ENCODE measurements at regions not wholly inside any gene's neighbourhood (a gene's known extent, or its start where the extent isn't known, plus 50 kb on each side); places are given as distances from the start of the nearest gene placed in this dataset.

DNA sequence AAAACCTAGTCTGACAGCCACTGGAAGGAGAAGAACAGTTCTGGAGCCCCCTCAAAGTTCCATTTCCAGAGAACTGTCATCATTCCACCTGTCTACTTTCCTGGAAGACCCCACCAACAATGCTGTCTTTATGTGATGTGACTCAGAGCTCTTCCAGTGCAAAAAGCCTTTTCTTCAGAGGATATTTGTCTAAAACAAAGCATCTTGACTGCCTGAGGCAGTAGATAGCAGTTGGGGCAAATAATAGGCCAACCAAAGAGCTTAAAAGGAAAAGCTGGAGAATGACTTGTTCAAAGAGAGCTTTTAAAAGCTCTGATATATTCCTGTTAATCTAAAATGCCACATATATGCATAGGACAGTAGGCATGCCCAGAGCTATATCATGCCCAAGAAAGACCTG, 62.6 kb downstream of the MIS18A start:
- no peaks in the 10 kb centered on the region for H3K9me3 ChIP-seq (ENCODE audit: low read length)
- no peaks in the 10 kb centered on the region for H3K79me2 ChIP-seq (ENCODE audit: low read length)
- no peak overlapping the region for H3K9ac ChIP-seq (ENCODE audit: low read length)
- no peak overlapping the region for H2AFZ ChIP-seq (ENCODE audit: low read length)
- H3K4me2 ChIP-seq (ENCODE audit: low read depth, low read length, poor library complexity, severe bottlenecking) = no peak overlapping the region
- no peak overlapping the region for H3K4me3 ChIP-seq (ENCODE audit: low read length)
- H3K27me3 ChIP-seq (ENCODE audit: low read length) = no peaks in the 10 kb centered on the region
- H4K20me1 ChIP-seq (ENCODE audit: insufficient read depth, low read depth, low read length) = no peaks in the 10 kb centered on the region
- H3K36me3 ChIP-seq (ENCODE audit: insufficient read depth, low read length) = no peaks in the 10 kb centered on the region
- no peaks in the 10 kb centered on the region for H3K4me1 ChIP-seq (ENCODE audit: low read length)
- H3K9me2 ChIP-seq (replicated peaks; ENCODE audit: insufficient read depth, low read length) = no peaks in the 10 kb centered on the region
- no peak overlapping the region for H3K27ac ChIP-seq (ENCODE audit: low read length)
- DNase-seq = no peak

GRCh38 chr21:32215306-32215685, 63.6 kb downstream of the MIS18A start:
- H3K4me3 ChIP-seq (ENCODE audit: low read length) = no peak overlapping the region
- no peak overlapping the region for H3K4me2 ChIP-seq (ENCODE audit: low read depth, low read length, poor library complexity, severe bottlenecking)
- no peak overlapping the region for H3K27ac ChIP-seq (ENCODE audit: low read length)
- H3K27me3 ChIP-seq (ENCODE audit: low read length) = no peaks in the 10 kb centered on the region
- H3K9ac ChIP-seq (ENCODE audit: low read length) = no peak overlapping the region
- H3K79me2 ChIP-seq (ENCODE audit: low read length) = no peaks in the 10 kb centered on the region
- H4K20me1 ChIP-seq (ENCODE audit: insufficient read depth, low read depth, low read length) = no peaks in the 10 kb centered on the region
- no peaks in the 10 kb centered on the region for H3K36me3 ChIP-seq (ENCODE audit: insufficient read depth, low read length)
- no peaks in the 10 kb centered on the region for H3K9me2 ChIP-seq (replicated peaks; ENCODE audit: insufficient read depth, low read length)
- no peaks in the 10 kb centered on the region for H3K4me1 ChIP-seq (ENCODE audit: low read length)
- no peak overlapping the region for H2AFZ ChIP-seq (ENCODE audit: low read length)
- no peaks in the 10 kb centered on the region for H3K9me3 ChIP-seq (ENCODE audit: low read length)
- no peak for DNase-seq

GRCh38 chr21:32214654-32215305, 64.1 kb downstream of the MIS18A start:
- no peak for DNase-seq
- Histone ChIP-seq H3K9me3 (ENCODE audit: low read length) (no peaks in the 10 kb centered on the region), H2AFZ (ENCODE audit: low read length) (no peak overlapping the region), H3K9ac (ENCODE audit: low read length) (no peak overlapping the region), H3K4me2 (ENCODE audit: low read depth, low read length, poor library complexity, severe bottlenecking) (no peak overlapping the region), H3K27me3 (ENCODE audit: low read length) (no peaks in the 10 kb centered on the region), H3K79me2 (ENCODE audit: low read length) (no peaks in the 10 kb centered on the region), H3K27ac (ENCODE audit: low read length) (no peak overlapping the region), H3K4me3 (ENCODE audit: low read length) (no peak overlapping the region), H3K36me3 (ENCODE audit: insufficient read depth, low read length) (no peaks in the 10 kb centered on the region), H3K4me1 (ENCODE audit: low read length) (no peaks in the 10 kb centered on the region), H4K20me1 (ENCODE audit: insufficient read depth, low read depth, low read length) (no peaks in the 10 kb centered on the region), H3K9me2 (replicated peaks; ENCODE audit: insufficient read depth, low read length) (no peaks in the 10 kb centered on the region)

- no peaks in the 10 kb centered on the region for H3K79me2 ChIP-seq (ENCODE audit: low read length)
- no peak overlapping the region for H3K4me3 ChIP-seq (ENCODE audit: low read length)
- no peak for DNase-seq
- no peak overlapping the region for H2AFZ ChIP-seq (ENCODE audit: low read length)
- no peak overlapping the region for H3K9ac ChIP-seq (ENCODE audit: low read length)
- no peaks in the 10 kb centered on the region for H3K36me3 ChIP-seq (ENCODE audit: insufficient read depth, low read length)
- H3K9me3 ChIP-seq (ENCODE audit: low read length) = no peaks in the 10 kb centered on the region
- no peak overlapping the region for H3K27ac ChIP-seq (ENCODE audit: low read length)
- no peaks in the 10 kb centered on the region for H3K4me1 ChIP-seq (ENCODE audit: low read length)
- no peak overlapping the region for H3K4me2 ChIP-seq (ENCODE audit: low read depth, low read length, poor library complexity, severe bottlenecking)
- no peaks in the 10 kb centered on the region for H3K9me2 ChIP-seq (replicated peaks; ENCODE audit: insufficient read depth, low read length)
- no peaks in the 10 kb centered on the region for H3K27me3 ChIP-seq (ENCODE audit: low read length)
- H4K20me1 ChIP-seq (ENCODE audit: insufficient read depth, low read depth, low read length) = no peaks in the 10 kb centered on the region
Measured at GRCh38 chr21:32212116-32212515, 66.7 kb downstream of the MIS18A start.

GRCh38 chr21:32211306-32211705, 67.5 kb downstream of the MIS18A start:
- Histone ChIP-seq H3K4me3 (ENCODE audit: low read length) (no peak overlapping the region), H3K9ac (ENCODE audit: low read length) (no peak overlapping the region), H3K36me3 (ENCODE audit: insufficient read depth, low read length) (no peaks in the 10 kb centered on the region), H3K27ac (ENCODE audit: low read length) (no peak overlapping the region), H3K9me2 (replicated peaks; ENCODE audit: insufficient read depth, low read length) (no peaks in the 10 kb centered on the region), H3K79me2 (ENCODE audit: low read length) (no peaks in the 10 kb centered on the region), H3K4me2 (ENCODE audit: low read depth, low read length, poor library complexity, severe bottlenecking) (no peak overlapping the region), H3K4me1 (ENCODE audit: low read length) (no peaks in the 10 kb centered on the region), H3K9me3 (ENCODE audit: low read length) (no peaks in the 10 kb centered on the region), H3K27me3 (ENCODE audit: low read length) (no peaks in the 10 kb centered on the region), H2AFZ (ENCODE audit: low read length) (no peak overlapping the region), H4K20me1 (ENCODE audit: insufficient read depth, low read depth, low read length) (no peaks in the 10 kb centered on the region)
- DNase-seq = no peak

GRCh38 chr21:32209580-32209979, 69.3 kb downstream of the MIS18A start:
- Histone ChIP-seq H3K9me2 (replicated peaks; ENCODE audit: insufficient read depth, low read length) (no peaks in the 10 kb centered on the region), H3K9me3 (ENCODE audit: low read length) (no peaks in the 10 kb centered on the region), H3K27me3 (ENCODE audit: low read length) (no peaks in the 10 kb centered on the region), H4K20me1 (ENCODE audit: insufficient read depth, low read depth, low read length) (no peaks in the 10 kb centered on the region), H3K4me1 (ENCODE audit: low read length) (no peaks in the 10 kb centered on the region), H3K4me3 (ENCODE audit: low read length) (no peak overlapping the region), H3K79me2 (ENCODE audit: low read length) (no peaks in the 10 kb centered on the region), H3K36me3 (ENCODE audit: insufficient read depth, low read length) (no peaks in the 10 kb centered on the region), H2AFZ (ENCODE audit: low read length) (no peak overlapping the region), H3K9ac (ENCODE audit: low read length) (no peak overlapping the region), H3K4me2 (ENCODE audit: low read depth, low read length, poor library complexity, severe bottlenecking) (no peak overlapping the region), H3K27ac (ENCODE audit: low read length) (no peak overlapping the region)
- DNase-seq = no peak

GRCh38 chr21:32207406-32207716, 71.5 kb downstream of the MIS18A start:
- H3K36me3 ChIP-seq (ENCODE audit: insufficient read depth, low read length) = no peaks in the 10 kb centered on the region
- no peaks in the 10 kb centered on the region for H3K9me2 ChIP-seq (replicated peaks; ENCODE audit: insufficient read depth, low read length)
- H3K4me3 ChIP-seq (ENCODE audit: low read length) = no peak overlapping the region
- no peak overlapping the region for H3K27ac ChIP-seq (ENCODE audit: low read length)
- H2AFZ ChIP-seq (ENCODE audit: low read length) = no peak overlapping the region
- H3K9me3 ChIP-seq (ENCODE audit: low read length) = no peaks in the 10 kb centered on the region
- H3K27me3 ChIP-seq (ENCODE audit: low read length) = no peaks in the 10 kb centered on the region
- DNase-seq = no peak
- no peaks in the 10 kb centered on the region for H3K4me1 ChIP-seq (ENCODE audit: low read length)
- H3K4me2 ChIP-seq (ENCODE audit: low read depth, low read length, poor library complexity, severe bottlenecking) = no peak overlapping the region
- no peak overlapping the region for H3K9ac ChIP-seq (ENCODE audit: low read length)
- H4K20me1 ChIP-seq (ENCODE audit: insufficient read depth, low read depth, low read length) = no peaks in the 10 kb centered on the region
- H3K79me2 ChIP-seq (ENCODE audit: low read length) = no peaks in the 10 kb centered on the region

DNA sequence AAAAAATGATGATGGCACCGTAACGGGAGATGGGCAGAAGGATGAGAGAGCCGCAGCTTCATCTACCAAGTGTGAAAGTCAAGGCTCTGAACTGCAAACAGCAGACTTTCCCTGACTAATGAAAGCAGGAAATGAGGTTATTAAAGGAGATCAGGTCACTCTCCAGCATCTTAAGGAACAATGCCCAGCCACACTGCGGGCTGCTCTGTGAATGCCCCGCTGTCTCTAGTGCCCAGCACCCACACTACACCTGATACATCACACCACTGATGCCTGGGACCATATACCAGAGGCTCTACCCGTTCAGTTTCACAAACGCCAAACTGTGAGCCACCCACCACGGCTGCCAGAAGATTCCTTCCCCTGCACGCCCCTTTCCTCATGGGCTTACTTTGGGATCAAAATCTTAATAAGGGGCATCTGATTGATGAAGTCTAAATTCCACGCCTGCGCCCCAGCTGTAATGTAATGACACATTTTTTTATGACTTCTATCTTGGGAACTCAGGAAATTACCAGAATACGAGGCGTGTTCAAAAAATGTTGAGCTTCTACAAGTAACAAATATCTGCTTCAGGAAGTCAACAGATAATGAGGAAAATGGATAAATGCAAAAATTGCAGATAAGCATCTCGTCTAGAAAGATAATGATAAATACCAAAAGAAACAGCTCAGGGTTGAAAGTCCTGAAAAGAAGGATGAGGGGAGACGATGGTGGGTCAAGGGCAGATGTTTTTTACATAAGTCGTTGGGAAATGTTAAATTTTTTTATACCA, 72.0 kb downstream of the MIS18A start:
- H3K4me3 ChIP-seq (ENCODE audit: low read length) = no peak overlapping the region
- no peaks in the 10 kb centered on the region for H3K27me3 ChIP-seq (ENCODE audit: low read length)
- no peaks in the 10 kb centered on the region for H3K79me2 ChIP-seq (ENCODE audit: low read length)
- H3K9ac ChIP-seq (ENCODE audit: low read length) = no peak overlapping the region
- no peaks in the 10 kb centered on the region for H3K36me3 ChIP-seq (ENCODE audit: insufficient read depth, low read length)
- DNase-seq = no peak
- no peak overlapping the region for H2AFZ ChIP-seq (ENCODE audit: low read length)
- no peak overlapping the region for H3K4me2 ChIP-seq (ENCODE audit: low read depth, low read length, poor library complexity, severe bottlenecking)
- no peaks in the 10 kb centered on the region for H3K4me1 ChIP-seq (ENCODE audit: low read length)
- H3K9me3 ChIP-seq (ENCODE audit: low read length) = no peaks in the 10 kb centered on the region
- H4K20me1 ChIP-seq (ENCODE audit: insufficient read depth, low read depth, low read length) = no peaks in the 10 kb centered on the region
- no peak overlapping the region for H3K27ac ChIP-seq (ENCODE audit: low read length)
- no peaks in the 10 kb centered on the region for H3K9me2 ChIP-seq (replicated peaks; ENCODE audit: insufficient read depth, low read length)
